ENCODE measurements at regions not wholly inside any gene's neighbourhood (a gene's known extent, or its start where the extent isn't known, plus 50 kb on each side); places are given as distances from the start of the nearest gene placed in this dataset.

- no peaks in the 10 kb centered on the region for H3K4me1 ChIP-seq
- H3K4me3 ChIP-seq = no peak overlapping the region
- H3K27me3 ChIP-seq = no peaks in the 10 kb centered on the region
- DNase-seq (ENCODE audit: low spot score in 2 of 2) = no peak
- no peaks in the 10 kb centered on the region for H3K36me3 ChIP-seq
- TF ChIP-seq CTCF (IDR thresholded peaks at IDR 0.05) = no peak
- no peaks in the 10 kb centered on the region for H3K9me3 ChIP-seq
- no peak overlapping the region for H3K27ac ChIP-seq
- intact Hi-C loops (cut with DNase I) = no loop called here
Measured at GRCh38 chr9:85291266-85291665, 450.5 kb downstream of the AGTPBP1 start.

GRCh38 chr9:85290019-85290418 lies 451.7 kb downstream of the AGTPBP1 start:
- TF ChIP-seq CTCF (IDR thresholded peaks at IDR 0.05) = no peak
- H3K27me3 ChIP-seq = no peaks in the 10 kb centered on the region
- H3K4me1 ChIP-seq = no peaks in the 10 kb centered on the region
- no peak overlapping the region for H3K4me3 ChIP-seq
- intact Hi-C loops (cut with DNase I) = no loop called here
- H3K9me3 ChIP-seq = no peaks in the 10 kb centered on the region
- no peak overlapping the region for H3K27ac ChIP-seq
- H3K36me3 ChIP-seq = no peaks in the 10 kb centered on the region
- DNase-seq (ENCODE audit: low spot score in 2 of 2) = no peak

- Histone ChIP-seq H3K4me3 (no peak overlapping the region), H3K27me3 (no peaks in the 10 kb centered on the region), H3K36me3 (no peaks in the 10 kb centered on the region), H3K4me1 (no peaks in the 10 kb centered on the region), H3K27ac (no peak overlapping the region), H3K9me3 (no peaks in the 10 kb centered on the region)
- intact Hi-C loops (cut with DNase I) = no loop called here
- no peak for TF ChIP-seq CTCF (IDR thresholded peaks at IDR 0.05)
- no peak for DNase-seq (ENCODE audit: low spot score in 2 of 2)
Measured at GRCh38 chr9:85289142-85289541, 452.6 kb downstream of the AGTPBP1 start.

GRCh38 chr9:85283421-85283820 lies 458.3 kb downstream of the AGTPBP1 start:
- no peak for TF ChIP-seq CTCF (IDR thresholded peaks at IDR 0.05)
- Histone ChIP-seq H3K4me1 (no peaks in the 10 kb centered on the region), H3K9me3 (no peaks in the 10 kb centered on the region), H3K36me3 (no peaks in the 10 kb centered on the region), H3K27me3 (no peaks in the 10 kb centered on the region), H3K27ac (no peak overlapping the region), H3K4me3 (no peak overlapping the region)
- intact Hi-C loops (cut with DNase I) = no loop called here
- no peak for DNase-seq (ENCODE audit: low spot score in 2 of 2)

GRCh38 chr9:85278769-85279168 lies 463.0 kb downstream of the AGTPBP1 start:
- H3K9me3 ChIP-seq = no peaks in the 10 kb centered on the region
- no peak overlapping the region for H3K27ac ChIP-seq
- no peak for DNase-seq (ENCODE audit: low spot score in 2 of 2)
- no peaks in the 10 kb centered on the region for H3K27me3 ChIP-seq
- H3K4me3 ChIP-seq = no peak overlapping the region
- TF ChIP-seq CTCF (IDR thresholded peaks at IDR 0.05) = no peak
- H3K36me3 ChIP-seq = no peaks in the 10 kb centered on the region
- no peaks in the 10 kb centered on the region for H3K4me1 ChIP-seq
- intact Hi-C loops (cut with DNase I) = no loop called here

- Histone ChIP-seq H3K4me3 (no peak overlapping the region), H3K9me3 (no peaks in the 10 kb centered on the region), H3K36me3 (no peaks in the 10 kb centered on the region), H3K27ac (no peak overlapping the region), H3K4me1 (no peaks in the 10 kb centered on the region), H3K27me3 (no peaks in the 10 kb centered on the region)
- no peak for TF ChIP-seq CTCF (IDR thresholded peaks at IDR 0.05)
- intact Hi-C loops (cut with DNase I) = no loop called here
- no peak for DNase-seq (ENCODE audit: low spot score in 2 of 2)
Measured at GRCh38 chr9:85276741-85277140, 465.0 kb downstream of the AGTPBP1 start.
